ENCODE measurements at regions not wholly inside any gene's neighbourhood (a gene's known extent, or its start where the extent isn't known, plus 50 kb on each side); places are given as distances from the start of the nearest gene placed in this dataset.

GRCh38 chr11:95363164-95363563 lies 132.2 kb upstream of the SESN3 start:
- no peak for TF ChIP-seq CTCF (IDR thresholded peaks at IDR 0.05)
- no peak for TF ChIP-seq POLR2A (IDR thresholded peaks at IDR 0.05)
- TF ChIP-seq EP300 (IDR thresholded peaks at IDR 0.05) = no peak
